Fibroblast of skin of back (primary cell): ENCODE measurements at regions not wholly inside any gene's neighbourhood (a gene's known extent, or its start where the extent isn't known, plus 50 kb on each side); places are given as distances from the start of the nearest gene placed in this dataset.

Experiments
- DNase-seq: peaks from one replicate; pipeline ENCODE4 v3.0.0-alpha.2; 2013

- DNase-seq, result no peak
These were observed 196.8 kb upstream of the RPS6KA3 start for GRCh38 chrX:20463296-20464075.

GRCh38 chrX:20461576-20461975 lies 194.9 kb upstream of the RPS6KA3 start:
- no peak for DNase-seq

- no peak for DNase-seq
These were observed 194.3 kb upstream of the RPS6KA3 start for GRCh38 chrX:20461002-20461401.

- no peak for DNase-seq
These were observed 193.0 kb upstream of the RPS6KA3 start for GRCh38 chrX:20459410-20460350.

GRCh38 chrX:20456971-20457370 lies 190.3 kb upstream of the RPS6KA3 start:
- DNase-seq, result no peak

GRCh38 chrX:20455001-20455400 lies 188.3 kb upstream of the RPS6KA3 start:
- DNase-seq, result peak; percentile 42

- DNase-seq, result peak; percentile 70
These were observed 187.4 kb upstream of the RPS6KA3 start for GRCh38 chrX:20454117-20454516.

GRCh38 chrX:20452487-20452886 lies 185.8 kb upstream of the RPS6KA3 start:
- DNase-seq, result no peak

- DNase-seq, result no peak
These were observed 185.2 kb upstream of the RPS6KA3 start for GRCh38 chrX:20451929-20452328.

- no peak for DNase-seq
These were observed 178.4 kb upstream of the RPS6KA3 start for GRCh38 chrX:20445109-20445508.

GRCh38 chrX:20442597-20442996 lies 175.9 kb upstream of the RPS6KA3 start:
- peak; percentile 60 for DNase-seq

- DNase-seq, result no peak
These were observed 174.4 kb upstream of the RPS6KA3 start for GRCh38 chrX:20441123-20441522.

- DNase-seq, result no peak
These were observed 172.3 kb upstream of the RPS6KA3 start for GRCh38 chrX:20438871-20439526.

- no peak for DNase-seq
These were observed 171.0 kb upstream of the RPS6KA3 start for GRCh38 chrX:20437683-20438082.

GRCh38 chrX:20435913-20436312 lies 169.2 kb upstream of the RPS6KA3 start:
- DNase-seq, result no peak

GRCh38 chrX:20434986-20435385 lies 168.3 kb upstream of the RPS6KA3 start:
- no peak for DNase-seq

GRCh38 chrX:20433388-20433775 lies 166.7 kb upstream of the RPS6KA3 start:
- peak; percentile 25 for DNase-seq

- DNase-seq, result no peak
These were observed 166.2 kb upstream of the RPS6KA3 start for GRCh38 chrX:20432746-20433387.

- DNase-seq, result peak; percentile 76
These were observed 165.3 kb upstream of the RPS6KA3 start for GRCh38 chrX:20432048-20432447.

- no peak for DNase-seq
These were observed 164.8 kb upstream of the RPS6KA3 start for GRCh38 chrX:20431486-20431885.

- peak; percentile 0 for DNase-seq
These were observed 160.6 kb upstream of the RPS6KA3 start for GRCh38 chrX:20427173-20427770.

GRCh38 chrX:20421697-20422096 lies 155.0 kb upstream of the RPS6KA3 start:
- no peak for DNase-seq
